GM19372 (cell line): ENCODE measurements at regions not wholly inside any gene's neighbourhood (a gene's known extent, or its start where the extent isn't known, plus 50 kb on each side); places are given as distances from the start of the nearest gene placed in this dataset.
"Not testable (repeated sequence)": the region's sequence is repeated elsewhere in the genome, so short reads cannot be mapped to it uniquely, and the experiment has no call there.

Experiments used
- ATAC-seq: cut with Tn5 transposase; IDR thresholded peaks from one replicate; pipeline ENCODE4 v1.9.1; 2021; ENCODE audit warnings: mild to moderate bottlenecking, low read depth, moderate library complexity; ENCODE audit not compliant: unreplicated experiment

GRCh38 chr16:88145824-88146405 is 194.7 kb downstream of the BANP start:
- not testable (repeated sequence) for ATAC-seq

GRCh38 chr16:88148078-88148477 is 196.8 kb downstream of the BANP start:
- not testable (repeated sequence) for ATAC-seq

DNA sequence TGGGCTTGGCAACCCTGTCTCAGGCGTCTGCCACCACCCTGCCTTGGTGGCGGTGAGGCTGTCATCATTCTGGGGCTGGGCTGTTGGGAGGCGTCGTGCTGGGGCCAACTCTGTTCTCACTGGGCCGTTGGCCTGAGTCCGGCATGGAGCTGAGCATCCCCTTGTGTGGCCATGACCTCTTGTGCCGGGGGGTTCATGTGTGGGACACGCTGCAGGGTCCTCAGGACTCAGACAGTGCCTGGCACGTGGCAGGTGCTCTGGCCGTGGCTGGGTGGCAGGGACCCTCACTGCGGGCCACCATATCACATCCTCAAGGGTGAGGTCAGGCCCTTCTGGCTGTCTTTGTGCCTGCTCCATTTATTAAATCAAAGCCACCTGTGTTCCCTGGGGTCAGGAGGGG is 197.4 kb downstream of the BANP start:
- not testable (repeated sequence) for ATAC-seq

DNA sequence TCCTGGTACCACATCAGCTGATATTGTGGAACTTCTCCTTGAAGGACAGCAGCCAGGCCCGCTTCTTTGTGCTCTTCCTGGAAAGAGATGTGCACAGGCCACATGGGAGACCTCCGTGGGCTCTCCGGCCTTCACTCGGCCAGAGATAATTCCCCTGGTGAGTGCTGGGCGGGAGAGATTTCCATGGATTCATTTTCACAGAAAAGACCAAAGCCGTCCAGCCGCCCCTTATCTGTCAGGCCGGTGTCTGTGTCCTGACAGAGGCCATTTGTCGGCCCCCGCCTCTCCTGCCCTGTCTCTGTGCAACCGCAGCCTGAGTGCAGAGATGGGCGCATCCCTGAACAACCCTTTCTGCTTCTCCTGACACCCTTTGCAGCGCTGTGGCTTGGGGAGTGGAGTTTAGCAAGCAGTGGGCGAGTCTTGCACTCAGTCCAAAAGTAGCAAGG is 197.9 kb downstream of the BANP start:
- not testable (repeated sequence) for ATAC-seq

DNA sequence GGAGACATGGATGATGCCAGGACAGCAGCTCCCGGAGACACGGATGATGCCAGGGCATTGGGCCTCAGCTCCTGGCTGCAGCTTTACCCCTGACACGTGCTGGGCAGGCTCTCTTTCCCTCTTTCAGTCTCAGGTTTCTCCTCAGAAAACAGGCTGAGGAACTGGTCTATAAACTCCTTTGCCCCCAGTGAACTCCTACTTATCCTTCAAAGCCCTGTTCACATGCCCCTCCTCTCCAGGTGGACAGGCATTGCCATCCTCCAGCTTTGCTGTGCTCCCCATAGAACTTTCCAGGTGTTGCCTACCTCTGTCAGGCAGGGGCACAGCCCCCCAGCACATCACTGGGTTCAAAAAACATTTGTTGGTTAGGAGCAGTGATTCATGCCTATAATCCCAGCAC is 198.4 kb downstream of the BANP start:
- ATAC-seq: not testable (repeated sequence)

- ATAC-seq: not testable (repeated sequence)
Observed at GRCh38 chr16:88150456-88151128, 199.4 kb downstream of the BANP start.

DNA sequence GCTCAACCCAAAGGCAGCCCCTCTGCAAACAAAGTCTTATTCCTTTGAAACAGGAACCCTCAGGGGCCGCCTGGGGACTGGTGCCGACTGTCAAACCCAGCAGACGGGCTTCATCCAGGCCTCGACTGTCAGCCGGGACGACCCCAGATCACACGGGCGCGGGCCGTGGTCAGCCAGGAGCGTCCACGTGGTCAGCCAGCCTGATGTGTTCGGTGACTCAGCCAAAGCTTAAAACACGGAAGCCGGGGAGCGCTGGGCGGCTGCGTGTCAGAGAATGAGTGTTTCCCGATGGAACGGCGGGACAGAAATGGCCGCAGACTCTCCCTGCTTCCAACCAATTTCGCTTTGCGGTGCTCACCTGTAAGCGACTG is 199.9 kb downstream of the BANP start:
- not testable (repeated sequence) for ATAC-seq

- not testable (repeated sequence) for ATAC-seq
Observed at GRCh38 chr16:88151859-88152843, 200.9 kb downstream of the BANP start.

DNA sequence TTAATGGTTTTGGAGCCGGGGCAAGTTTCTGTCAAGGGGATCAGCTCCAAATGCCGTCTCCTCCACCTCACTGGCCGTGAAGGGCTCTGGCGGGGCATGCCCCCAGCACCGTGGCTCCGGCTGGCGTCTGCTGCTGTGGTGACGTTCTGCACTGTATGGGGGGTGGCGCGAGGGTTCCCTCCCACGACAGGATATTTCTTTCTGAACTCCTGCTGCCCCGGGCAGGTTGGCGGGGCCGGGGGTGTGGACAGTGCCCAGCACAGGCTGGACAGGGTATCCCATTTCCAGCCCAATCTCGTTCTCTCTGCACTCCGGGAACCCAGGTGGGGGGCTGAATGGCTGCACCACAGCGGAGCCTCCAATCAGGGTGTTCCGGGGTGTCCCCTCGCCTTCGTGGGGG is 201.6 kb downstream of the BANP start:
- ATAC-seq: not testable (repeated sequence)

DNA sequence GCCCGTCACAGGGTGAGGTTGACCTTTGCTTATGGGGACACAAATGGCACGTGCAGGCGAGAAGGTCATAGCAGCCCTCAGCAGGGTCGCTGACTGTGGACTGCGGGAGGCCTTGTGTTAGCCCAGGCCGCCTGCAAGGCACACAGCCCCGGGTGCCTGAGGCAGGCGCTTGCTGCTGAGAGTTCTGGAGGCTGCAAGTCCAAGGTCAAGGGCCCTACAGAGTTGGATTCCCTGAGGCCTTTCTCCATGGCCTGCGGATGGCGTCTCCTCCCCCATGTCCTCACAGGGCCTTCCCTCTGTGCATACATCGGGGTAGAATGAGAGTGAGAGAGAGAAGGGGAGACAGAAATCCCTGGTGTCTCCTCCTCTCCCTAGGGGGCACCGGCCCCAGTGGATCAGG is 202.3 kb downstream of the BANP start:
- not testable (repeated sequence) for ATAC-seq

- not testable (repeated sequence) for ATAC-seq
Observed at GRCh38 chr16:88154886-88155285, 203.7 kb downstream of the BANP start.

DNA sequence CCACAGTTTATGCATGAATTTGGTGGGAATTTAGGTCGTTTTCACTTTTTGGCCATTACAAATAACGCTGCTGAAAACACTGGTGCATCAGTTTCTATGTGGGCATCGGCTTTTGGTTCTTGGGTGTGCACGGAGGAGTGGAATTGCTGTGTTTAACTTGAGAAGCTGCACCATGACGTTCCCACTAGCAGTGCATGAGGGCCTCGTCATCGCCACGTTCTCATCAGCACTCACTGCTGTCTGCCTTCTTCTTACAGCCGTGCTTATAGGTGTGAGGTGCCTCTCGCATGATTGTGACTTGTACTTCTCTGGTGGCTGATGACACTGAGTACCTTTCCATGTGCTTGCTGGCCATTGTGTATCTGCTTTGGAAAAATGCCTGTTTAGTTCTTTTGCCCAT is 204.4 kb downstream of the BANP start:
- not testable (repeated sequence) for ATAC-seq

GRCh38 chr16:88156640-88157283 is 205.5 kb downstream of the BANP start:
- ATAC-seq: not testable (repeated sequence)

- not testable (repeated sequence) for ATAC-seq
Observed at GRCh38 chr16:88157686-88158085, 206.5 kb downstream of the BANP start.

DNA sequence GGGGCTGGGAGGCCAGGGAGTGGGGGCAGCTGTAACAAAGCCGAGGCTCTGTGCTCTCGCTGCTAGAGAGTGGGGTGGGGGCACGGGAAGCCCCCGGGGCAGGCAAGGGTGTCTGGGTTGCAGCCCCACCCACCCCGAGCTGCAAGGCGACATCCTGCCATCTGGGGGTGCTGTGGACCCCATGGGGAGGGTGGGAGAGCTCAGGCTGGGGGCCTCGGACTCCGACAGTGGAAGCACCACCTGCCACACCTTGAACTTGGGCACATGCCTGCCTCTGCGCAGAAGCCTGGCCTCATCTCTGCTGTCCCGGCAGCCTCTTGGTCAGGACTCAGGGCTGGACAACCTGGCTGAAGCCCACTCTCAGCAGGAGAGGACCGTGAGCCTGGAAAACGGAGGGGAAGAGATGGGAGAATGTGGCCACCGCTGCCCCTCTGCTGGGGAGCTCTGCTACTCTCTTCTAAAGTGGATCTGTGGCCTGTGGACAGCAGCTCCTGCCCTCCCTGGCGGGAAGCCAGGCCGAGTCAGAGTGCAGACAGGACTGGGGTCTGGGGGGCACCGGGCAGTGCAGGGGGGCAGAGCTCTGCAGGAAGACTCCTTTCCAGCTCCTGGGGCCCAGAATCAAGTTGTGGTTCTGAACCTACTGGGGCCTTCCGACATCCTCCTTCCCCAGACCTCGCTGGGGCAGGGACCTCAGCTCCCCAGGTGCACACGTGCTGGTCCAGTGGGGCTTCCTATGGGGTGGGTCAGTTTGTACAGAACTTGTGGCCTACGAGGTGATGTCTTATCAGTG is 207.2 kb downstream of the BANP start:
- ATAC-seq: not testable (repeated sequence)

DNA sequence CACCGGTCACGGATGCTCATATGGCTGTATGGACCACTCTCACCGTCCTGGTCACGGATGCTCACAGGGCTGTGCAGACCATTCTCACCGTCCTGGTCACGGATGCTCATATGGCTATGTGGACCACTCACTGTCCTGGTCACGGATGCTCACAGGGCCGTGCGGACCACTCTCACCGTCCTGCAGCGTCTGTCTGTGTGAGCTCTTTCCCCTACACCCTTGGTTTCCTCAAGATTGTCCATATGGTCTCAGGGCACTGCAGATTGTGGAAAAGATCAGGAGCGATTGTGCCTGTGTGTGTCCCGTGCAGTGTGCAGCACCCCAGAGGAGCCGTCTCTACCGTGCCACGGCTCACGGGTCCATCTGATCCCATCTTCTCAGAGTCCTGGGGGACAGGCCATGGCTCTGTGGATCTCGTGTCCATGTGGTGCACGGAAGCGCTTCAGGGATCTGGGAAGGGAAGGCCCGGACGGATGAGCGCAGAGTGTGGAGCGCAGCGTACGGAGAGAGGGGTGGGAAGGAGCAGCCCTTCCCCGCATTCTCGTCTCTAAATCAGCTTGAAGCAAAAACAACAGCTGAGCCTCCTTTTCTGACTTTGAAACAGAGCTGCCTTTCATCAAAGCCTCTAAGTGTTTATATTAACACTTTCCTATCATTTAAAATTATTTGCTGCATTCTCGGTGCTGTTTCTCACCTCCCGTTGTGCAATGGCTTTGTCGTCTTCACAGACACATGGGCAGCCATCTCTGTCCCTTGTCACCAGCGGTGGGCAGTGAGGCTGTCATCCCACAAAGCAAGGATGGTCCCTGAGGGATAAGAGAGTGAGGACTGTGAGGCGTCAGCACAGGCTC is 208.0 kb downstream of the BANP start:
- not testable (repeated sequence) for ATAC-seq

DNA sequence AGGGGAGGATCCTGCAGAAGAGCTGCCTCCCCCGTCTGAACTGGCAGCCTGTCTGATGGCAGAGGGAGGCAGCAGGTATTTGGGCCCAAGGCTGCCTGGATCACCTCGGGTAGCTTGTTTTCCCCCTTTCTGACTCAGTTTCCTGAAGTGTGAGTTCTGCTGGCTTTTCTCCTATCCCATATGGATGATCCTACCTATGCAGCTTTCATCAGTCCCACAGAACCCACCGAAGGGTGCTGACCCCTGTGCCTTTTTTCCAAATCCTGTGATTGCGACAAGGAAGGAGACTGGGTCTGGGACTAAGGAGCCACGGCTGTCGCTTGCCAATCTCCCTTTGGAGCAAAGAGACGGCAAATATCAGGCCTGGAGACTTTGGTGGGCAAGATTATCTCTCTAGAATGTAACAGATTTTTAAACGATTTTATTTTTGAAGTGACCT is 208.7 kb downstream of the BANP start:
- ATAC-seq: not testable (repeated sequence)

DNA sequence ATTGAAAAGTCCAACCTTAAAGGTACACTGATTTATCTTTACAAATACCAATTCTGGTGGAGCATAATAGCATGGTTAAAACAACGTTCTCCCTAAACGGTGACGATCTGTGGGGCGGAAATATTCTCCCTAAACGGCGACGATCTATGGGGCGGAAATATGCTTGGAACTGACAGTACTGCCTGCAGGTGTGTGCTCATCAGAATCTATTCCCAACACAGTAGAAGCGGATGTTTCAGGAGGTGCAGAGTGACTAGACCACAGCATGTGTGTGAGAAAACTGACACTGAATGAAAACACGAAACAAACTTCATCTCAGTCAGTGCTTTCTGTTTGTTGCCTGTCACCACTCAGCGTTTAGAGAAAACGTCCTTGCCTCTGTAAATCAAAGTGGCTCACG is 210.0 kb downstream of the BANP start:
- ATAC-seq: not testable (repeated sequence)
